ENCODE measurements at regions not wholly inside any gene's neighbourhood (a gene's known extent, or its start where the extent isn't known, plus 50 kb on each side); places are given as distances from the start of the nearest gene placed in this dataset.

DNA sequence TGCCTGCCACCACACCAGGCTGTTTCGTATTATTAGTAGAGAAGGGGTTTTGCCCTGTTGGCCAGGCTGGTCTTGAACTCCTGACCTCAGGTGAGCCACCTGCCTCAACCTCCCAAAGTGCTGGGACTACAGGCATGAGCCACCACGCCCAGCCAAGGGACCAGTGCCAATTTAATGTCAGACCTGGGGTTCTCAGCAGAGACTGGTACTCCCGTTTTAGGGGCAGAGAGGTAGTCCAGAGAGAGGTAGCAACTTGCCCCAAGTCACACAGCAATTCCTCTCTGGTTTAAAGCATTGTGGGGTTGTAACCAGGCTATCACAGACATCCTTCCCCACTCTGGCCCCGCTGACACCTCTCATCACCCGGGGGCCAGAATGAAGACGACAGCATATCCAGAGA, 112.1 kb downstream of the PTPRS start:
- H3K27me3 ChIP-seq (replicated peaks) = no peaks in the 10 kb centered on the region
- no peak overlapping the region for H3K27ac ChIP-seq
- in situ Hi-C loops (cut with HindIII; ENCODE audit: low pct_ligation_motif_present, low sequenced_read_pairs) = no loop called here
- peaks cover 2% of the 10 kb centered on the region for H3K36me3 ChIP-seq (replicated peaks)
- no peak overlapping the region for H3K4me3 ChIP-seq (ENCODE audit: low read depth, low read length)
- DNase-seq = no peak
- TF ChIP-seq, protein P1, sequence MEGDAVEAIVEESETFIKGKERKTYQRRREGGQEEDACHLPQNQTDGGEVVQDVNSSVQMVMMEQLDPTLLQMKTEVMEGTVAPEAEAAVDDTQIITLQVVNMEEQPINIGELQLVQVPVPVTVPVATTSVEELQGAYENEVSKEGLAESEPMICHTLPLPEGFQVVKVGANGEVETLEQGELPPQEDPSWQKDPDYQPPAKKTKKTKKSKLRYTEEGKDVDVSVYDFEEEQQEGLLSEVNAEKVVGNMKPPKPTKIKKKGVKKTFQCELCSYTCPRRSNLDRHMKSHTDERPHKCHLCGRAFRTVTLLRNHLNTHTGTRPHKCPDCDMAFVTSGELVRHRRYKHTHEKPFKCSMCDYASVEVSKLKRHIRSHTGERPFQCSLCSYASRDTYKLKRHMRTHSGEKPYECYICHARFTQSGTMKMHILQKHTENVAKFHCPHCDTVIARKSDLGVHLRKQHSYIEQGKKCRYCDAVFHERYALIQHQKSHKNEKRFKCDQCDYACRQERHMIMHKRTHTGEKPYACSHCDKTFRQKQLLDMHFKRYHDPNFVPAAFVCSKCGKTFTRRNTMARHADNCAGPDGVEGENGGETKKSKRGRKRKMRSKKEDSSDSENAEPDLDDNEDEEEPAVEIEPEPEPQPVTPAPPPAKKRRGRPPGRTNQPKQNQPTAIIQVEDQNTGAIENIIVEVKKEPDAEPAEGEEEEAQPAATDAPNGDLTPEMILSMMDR (IDR thresholded peaks at IDR 0.05; ENCODE audit: low read depth, low read length, missing control alignments) = no peak

DNA sequence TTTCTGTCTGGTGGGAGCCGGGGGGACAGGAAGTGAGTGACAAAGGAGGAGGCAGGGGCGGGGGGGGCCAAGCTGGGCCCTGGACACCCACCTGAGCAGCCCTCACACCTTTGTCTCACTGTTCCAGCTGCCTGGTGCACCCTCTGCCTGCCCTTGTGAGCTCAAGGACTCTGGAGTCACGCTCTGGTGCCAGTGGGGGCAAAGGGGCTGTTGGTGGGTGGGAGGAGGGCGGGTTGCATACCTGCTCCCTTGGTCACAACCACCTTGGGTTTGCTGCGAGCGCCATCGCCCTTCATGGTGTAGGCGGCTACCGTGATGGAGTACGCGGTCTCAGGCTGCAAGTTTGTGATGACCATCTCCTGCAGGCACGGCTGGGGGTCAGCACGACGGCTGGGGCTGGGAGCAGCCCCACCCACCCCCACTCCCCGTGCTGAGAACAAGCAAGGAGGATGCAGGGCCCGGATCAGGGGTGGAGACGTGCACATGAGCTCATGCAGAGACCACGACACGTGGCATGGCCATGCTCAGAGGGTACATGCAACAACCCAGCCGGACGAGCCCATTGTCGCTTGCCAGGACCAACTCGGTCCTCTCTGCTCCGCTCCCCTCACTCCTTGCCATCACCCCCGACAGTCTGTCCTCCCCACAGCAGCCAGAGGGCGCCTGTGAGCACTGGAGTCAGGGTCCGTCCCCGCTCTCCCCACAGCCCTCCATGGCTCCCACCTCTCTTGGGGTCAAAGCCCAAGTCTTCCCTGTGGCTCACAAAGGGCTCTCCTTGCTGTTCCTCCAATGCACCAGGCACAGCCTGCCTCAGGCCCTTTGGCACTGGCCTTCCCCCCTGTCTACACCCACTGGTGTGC, 114.9 kb downstream of the PTPRS start:
- Histone ChIP-seq H3K36me3 (replicated peaks) (peaks cover 20% of the 10 kb centered on the region), H3K27ac (no peak overlapping the region), H3K4me3 (ENCODE audit: low read depth, low read length) (no peak overlapping the region), H3K27me3 (replicated peaks) (no peaks in the 10 kb centered on the region)
- in situ Hi-C loops (cut with HindIII; ENCODE audit: low pct_ligation_motif_present, low sequenced_read_pairs) = no loop called here
- TF ChIP-seq, protein P1 (IDR thresholded peaks at IDR 0.05; ENCODE audit: low read depth, low read length, missing control alignments) = peak; percentile 78
- no peak for DNase-seq

DNA sequence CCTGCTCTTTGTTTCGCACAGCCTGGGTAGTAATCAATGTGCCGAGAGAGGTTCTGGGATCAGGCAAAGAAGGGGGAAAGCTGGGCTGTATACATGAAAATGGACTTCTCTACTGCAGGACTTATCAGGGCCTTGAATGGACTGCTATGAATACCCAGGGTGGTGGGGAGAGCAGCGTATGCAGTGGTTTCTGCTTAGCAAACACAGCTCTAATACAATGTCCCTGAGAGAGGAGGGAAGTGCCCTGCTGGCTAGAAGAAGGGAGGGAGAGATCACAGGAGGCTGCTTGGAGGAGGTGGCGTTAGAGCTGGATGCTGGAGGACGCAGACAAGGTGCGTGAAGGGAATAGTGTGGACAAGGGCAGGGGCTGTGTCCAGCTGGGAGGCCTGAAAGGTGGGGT, 116.1 kb downstream of the PTPRS start:
- TF ChIP-seq, protein P1 (IDR thresholded peaks at IDR 0.05; ENCODE audit: low read depth, low read length, missing control alignments) = no peak
- Histone ChIP-seq H3K27ac (no peak overlapping the region), H3K36me3 (replicated peaks) (peaks cover 33% of the 10 kb centered on the region), H3K27me3 (replicated peaks) (no peaks in the 10 kb centered on the region), H3K4me3 (ENCODE audit: low read depth, low read length) (no peak overlapping the region)
- in situ Hi-C loops (cut with HindIII; ENCODE audit: low pct_ligation_motif_present, low sequenced_read_pairs) = no loop called here
- DNase-seq = no peak

DNA sequence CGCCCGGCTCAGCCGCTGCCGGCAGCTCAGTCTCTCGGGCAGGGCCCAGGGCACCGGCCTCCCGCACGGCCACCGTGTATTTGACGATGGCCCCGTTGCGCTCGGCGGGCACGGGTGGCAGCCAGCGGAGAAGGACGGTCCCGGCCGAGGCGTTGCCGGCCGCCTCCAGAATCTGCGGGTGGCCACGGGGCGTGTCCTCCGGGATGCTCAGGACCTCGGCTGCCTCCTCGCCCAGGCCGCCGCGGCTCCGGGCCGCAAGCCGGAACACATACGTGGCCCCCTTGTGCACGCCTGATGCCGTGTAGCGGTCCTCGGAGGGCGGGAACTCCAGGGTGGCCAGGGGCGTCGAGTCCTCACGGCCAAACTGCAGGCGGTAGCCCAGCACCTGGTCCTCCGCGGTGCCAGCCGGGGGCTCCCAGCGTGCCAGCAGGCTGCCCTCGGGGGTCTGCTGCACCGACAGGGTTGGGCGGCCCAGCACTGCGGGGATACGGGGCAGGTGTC, 117.7 kb downstream of the PTPRS start:
- in situ Hi-C loops (cut with HindIII; ENCODE audit: low pct_ligation_motif_present, low sequenced_read_pairs) = no loop called here
- Histone ChIP-seq H3K27ac (no peak overlapping the region), H3K4me3 (ENCODE audit: low read depth, low read length) (no peak overlapping the region), H3K27me3 (replicated peaks) (no peaks in the 10 kb centered on the region), H3K36me3 (replicated peaks) (peaks cover 41% of the 10 kb centered on the region)
- TF ChIP-seq, protein P1 (IDR thresholded peaks at IDR 0.05; ENCODE audit: low read depth, low read length, missing control alignments) = no peak
- no peak for DNase-seq

DNA sequence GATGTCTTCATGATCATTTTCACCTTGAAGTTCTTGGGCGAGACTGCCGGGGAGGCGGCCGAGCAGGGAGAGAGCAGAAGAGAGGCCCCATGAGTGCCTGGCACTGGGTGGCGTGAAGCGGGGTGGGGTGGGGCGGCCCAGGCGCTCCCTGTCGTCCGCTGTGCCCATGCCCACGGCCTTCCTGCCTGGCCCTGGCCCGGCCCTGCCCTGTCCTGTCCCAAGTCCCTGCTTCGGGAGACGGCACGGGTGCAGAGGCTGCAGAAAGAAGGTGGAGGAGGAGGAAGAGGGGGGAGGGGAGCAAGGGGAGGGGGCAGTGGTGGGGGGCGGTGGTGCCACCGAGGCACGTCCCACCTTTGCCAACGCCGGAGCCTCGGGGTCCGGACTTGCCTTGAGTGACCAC, 118.4 kb downstream of the PTPRS start:
- Histone ChIP-seq H3K27me3 (replicated peaks) (no peaks in the 10 kb centered on the region), H3K36me3 (replicated peaks) (peaks cover 43% of the 10 kb centered on the region), H3K4me3 (ENCODE audit: low read depth, low read length) (no peak overlapping the region), H3K27ac (no peak overlapping the region)
- TF ChIP-seq, protein P1 (IDR thresholded peaks at IDR 0.05; ENCODE audit: low read depth, low read length, missing control alignments) = no peak
- DNase-seq = no peak
- in situ Hi-C loops (cut with HindIII; ENCODE audit: low pct_ligation_motif_present, low sequenced_read_pairs) = no loop called here
